Pancreas (tissue), 10 donors: ENCODE measurements at regions not wholly inside any gene's neighbourhood (a gene's known extent, or its start where the extent isn't known, plus 50 kb on each side); places are given as distances from the start of the nearest gene placed in this dataset.
A peak's percentile ranks its signal among the peaks of the same experiment; 100 is the strongest.

Experiments
- ATAC-seq, 4 donors: fragments of 200-7000 bp; cut with Tn5 transposase; one replicate each; pipeline versions ENCODE4 v1.8.0 to v1.9.1; 2020; ENCODE audit warnings: mild to moderate bottlenecking in 4 of 4, moderate library complexity in 4 of 4
- DNase-seq, 6 donors: peaks; one replicate each; pipeline ENCODE4 v3.0.0-alpha.2; 2020
- FAIRE-seq: peaks from 2 replicates; lab custom pipeline; 2012; peaks lifted over from hg19 to GRCh38; lab: Jason Lieb, UNC
- H3K27ac ChIP-seq, 4 donors: fragments of 200-600 bp; sonication (generic); 1 replicate in 3 of 4; 2 replicates in 1 of 4; pipeline versions ENCODE4 v1.5.0 to v1.8.0; 2020
- H3K27me3 ChIP-seq, 4 donors: fragments of 200-600 bp; one replicate each; pipeline ENCODE4 v1.8.0; 2021
- H3K36me3 ChIP-seq, 3 donors: fragments of 200-600 bp; sonication (generic) in 1 of 3; one replicate each; pipeline versions ENCODE4 v1.5.0 to v1.8.0; 2020 to 2021
- H3K4me1 ChIP-seq, 3 donors: fragments of 200-600 bp; one replicate each; pipeline ENCODE4 v1.8.0; 2021
- H3K4me3 ChIP-seq, 4 donors: fragments of 200-600 bp; sonication (generic) in 2 of 4; one replicate each; pipeline versions ENCODE4 v1.5.0 to v1.8.0; 2020 to 2021
- H3K9me3 ChIP-seq, 4 donors: fragments of 200-600 bp; one replicate each; pipeline ENCODE4 v1.8.0; 2021
- CTCF ChIP-seq, 4 donors: fragments of 200-600 bp; sonication (generic) in 3 of 4; IDR thresholded peaks; one replicate each; pipeline versions ENCODE4 v1.5.0 to v1.8.0; 2021; ENCODE audit warnings: antibody characterized with exemption in 4 of 4
- WGBS, 2 donors: extraction: QIAGEN DNeasy Blood & Tissue Kit; methylation state at CpG; one replicate each; pipeline ENCODE4 v1.1.7; 2013; 5-methylcytosine and 5-hydroxymethylcytosine counted together
- intact Hi-C, 3 donors: fragments of 100-400 bp; cut with DNase I; formaldehyde crosslinking; loops; one replicate each; pipeline versions ENCODE4 v1.11.1 to v1.14.2; 2022
- donor health status: healthy with polysubstance abuse.
- donor health status: DM: no; HTN: no; CAD: no; lungs with moderate emphysema.
- donor health status: DM: no; HTN: no; CAD: no.
- donor health status: control.
- donor health status: control.
- donor health status: Bipolar disorder and iron deficiency.
- donor health status: DM: yes; HTN: yes; CAD: no.
- donor health status: DM: no; HTN: no; CAD: no.
- donor health status: DM: no; HTN: no; CAD: no.
- donor health status: DM: yes; HTN: yes; CAD: no.

GRCh38 chr11:86153439-86153838, 84.6 kb upstream of the PICALM start:
- ATAC-seq (no peak), FAIRE-seq (no peak)

DNA sequence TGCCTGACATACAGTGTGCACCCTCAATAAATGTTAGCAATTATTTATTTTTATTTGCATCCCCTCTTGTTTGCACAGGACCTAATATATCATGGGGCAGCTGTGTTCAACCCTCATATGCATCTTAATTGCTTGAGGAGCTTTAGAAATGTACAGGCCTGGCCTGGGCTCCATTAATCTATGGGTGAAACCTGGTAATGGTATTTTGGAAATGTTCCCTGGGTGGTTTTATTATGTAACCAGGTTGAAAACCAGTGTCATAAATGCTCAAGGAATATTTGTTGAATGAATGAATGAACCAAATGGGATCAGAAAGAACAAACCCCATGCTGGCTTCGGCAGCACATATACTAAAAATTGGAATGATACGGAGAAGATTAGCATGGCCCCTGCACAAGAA, 84.0 kb upstream of the PICALM start:
- no peaks in the 10 kb centered on the region for H3K27me3 ChIP-seq
- no peaks in the 10 kb centered on the region for H3K9me3 ChIP-seq
- peaks cover 0 to 8% (median 3%) of the 10 kb centered on the region in 3 donors for H3K4me1 ChIP-seq
- no peak overlapping the region for H3K4me3 ChIP-seq
- WGBS, 2 donors: 89 to 93% methylated on average over 2 of the region's 2 CpGs
- ATAC-seq (no peak), DNase-seq (no peak), FAIRE-seq (no peak)
- peak overlapping the region in 2 of 4 donors; percentile 46 to 70 for H3K27ac ChIP-seq
- no peak for TF ChIP-seq CTCF (IDR thresholded peaks at IDR 0.05)
- H3K36me3 ChIP-seq: no peaks in the 10 kb centered on the region
- intact Hi-C loops: no loop called here

More at GRCh38 chr11:86153439-86153838, 84.6 kb upstream of the PICALM start:
- no peaks in the 10 kb centered on the region for H3K36me3 ChIP-seq
- H3K27me3 ChIP-seq: no peaks in the 10 kb centered on the region
- peak overlapping the region in 1 of 4 donors; percentile 70 for H3K27ac ChIP-seq
- H3K4me3 ChIP-seq: no peak overlapping the region
- H3K9me3 ChIP-seq: no peaks in the 10 kb centered on the region
- intact Hi-C loops: no loop called here
- TF ChIP-seq CTCF (IDR thresholded peaks at IDR 0.05): no peak
- WGBS, 2 donors: 19 to 32% methylated on average over 1 of the region's 1 CpG
- no peak for DNase-seq
- H3K4me1 ChIP-seq: peaks cover 0 to 8% (median 3%) of the 10 kb centered on the region in 3 donors

- peak in 2 of 6 donors; percentile 19 to 33 for DNase-seq
- H3K36me3 ChIP-seq: no peaks in the 10 kb centered on the region
- FAIRE-seq: no peak
- TF ChIP-seq CTCF (IDR thresholded peaks at IDR 0.05): no peak
- no peaks in the 10 kb centered on the region for H3K9me3 ChIP-seq
- intact Hi-C loops: no loop called here
- H3K27ac ChIP-seq: peak overlapping the region in 3 of 4 donors; percentile 46 to 73 (median 70)
- peak; percentile 46 to 81 (median 58) for ATAC-seq
- H3K27me3 ChIP-seq: no peaks in the 10 kb centered on the region
- peaks cover 0 to 8% (median 3%) of the 10 kb centered on the region in 3 donors for H3K4me1 ChIP-seq
- H3K4me3 ChIP-seq: no peak overlapping the region
- 23 to 37% methylated on average over 2 of the region's 2 CpGs for WGBS, 2 donors
Observed at GRCh38 chr11:86152006-86152862, 83.3 kb upstream of the PICALM start.

- DNase-seq (peak in 1 of 6 donors; percentile 28), ATAC-seq (peak; percentile 41 to 70 (median 56))
- 23 to 34% methylated on average over 3 of the region's 3 CpGs for WGBS, 2 donors
Observed at GRCh38 chr11:86151174-86152005, 82.5 kb upstream of the PICALM start.

More at GRCh38 chr11:86151174-86152005, 82.5 kb upstream of the PICALM start:
- TF ChIP-seq CTCF (IDR thresholded peaks at IDR 0.05): no peak
- no peak for FAIRE-seq
- Histone ChIP-seq H3K9me3 (no peaks in the 10 kb centered on the region), H3K4me1 (peaks cover 0 to 8% (median 3%) of the 10 kb centered on the region in 3 donors), H3K27me3 (no peaks in the 10 kb centered on the region), H3K36me3 (no peaks in the 10 kb centered on the region), H3K4me3 (no peak overlapping the region), H3K27ac (peak overlapping the region in 3 of 4 donors; percentile 46 to 73 (median 70))
- intact Hi-C loops: no loop called here
